ENCODE measurements at regions not wholly inside any gene's neighbourhood (a gene's known extent, or its start where the extent isn't known, plus 50 kb on each side); places are given as distances from the start of the nearest gene placed in this dataset.

- TF ChIP-seq CREB1 (IDR thresholded peaks at IDR 0.05; ENCODE audit: low read depth) (no peak), RAD21 (IDR thresholded peaks at IDR 0.05; ENCODE audit: low read depth) (no peak), REST (IDR thresholded peaks at IDR 0.05; ENCODE audit: low read depth) (no peak)
These were observed 85.7 kb upstream of the MBNL2 start for GRCh38 chr13:97136418-97136817.

Data from Ishikawa (cell line).